SJSA1 (cell line): ENCODE measurements at regions not wholly inside any gene's neighbourhood (a gene's known extent, or its start where the extent isn't known, plus 50 kb on each side); places are given as distances from the start of the nearest gene placed in this dataset.
"Not testable (repeated sequence)": the region's sequence is repeated elsewhere in the genome, so short reads cannot be mapped to it uniquely, and the experiment has no call there.

Source experiments
- DNase-seq, 2 experiments: peaks; one replicate each; pipeline ENCODE4 v3.0.0-alpha.2; 2015 to 2020; ENCODE audit warnings: low spot score in 2 of 2, low read depth in 1 of 2
- H3K27ac ChIP-seq: fragments of 250-450 bp; sonication (Bioruptor Pico); 2 replicates; pipeline ENCODE4 v1.5.1; 2020; ENCODE audit warnings: mild to moderate bottlenecking, moderate library complexity
- H3K27me3 ChIP-seq: fragments of 250-450 bp; sonication (Bioruptor Pico); replicated peaks from 2 replicates; pipeline ENCODE4 v1.5.1; 2020; ENCODE audit warnings: mild to moderate bottlenecking, moderate library complexity
- H3K36me3 ChIP-seq: fragments of 250-450 bp; sonication (Bioruptor Pico); 2 replicates; pipeline ENCODE4 v1.5.1; 2020; ENCODE audit warnings: mild to moderate bottlenecking
- H3K4me1 ChIP-seq: fragments of 250-450 bp; sonication (Bioruptor Pico); replicated peaks from 2 replicates; pipeline ENCODE4 v1.6.1; 2021; ENCODE audit warnings: mild to moderate bottlenecking
- H3K4me3 ChIP-seq: fragments of 250-450 bp; sonication (Bioruptor Pico); 2 replicates; pipeline ENCODE4 v1.5.1; 2020; ENCODE audit warnings: mild to moderate bottlenecking
- H3K9me3 ChIP-seq: fragments of 250-450 bp; sonication (Bioruptor Pico); replicated peaks from 2 replicates; pipeline ENCODE4 v1.5.1; 2020; ENCODE audit warnings: mild to moderate bottlenecking

DNA sequence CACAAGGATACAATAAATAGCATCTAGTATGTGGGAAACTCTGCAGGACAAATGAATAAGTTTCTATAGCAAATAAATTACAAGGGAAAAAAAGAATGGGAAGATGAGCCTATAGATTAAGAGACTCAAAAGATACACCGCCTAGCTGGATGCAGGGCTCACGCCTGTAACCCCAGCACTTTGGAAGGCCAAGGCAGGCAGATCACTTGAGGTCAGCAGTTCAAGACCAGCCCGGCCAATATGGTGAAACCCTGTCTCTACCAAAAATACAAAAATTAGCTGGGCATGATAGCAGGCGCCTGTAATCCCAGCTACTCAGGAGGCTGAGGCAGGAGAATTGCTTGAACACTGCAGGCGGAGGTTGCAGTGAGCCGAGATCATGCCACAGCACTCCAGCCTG is 95.1 kb upstream of the BARHL2 start:
- H3K9me3 ChIP-seq, DNase-seq, H3K27ac ChIP-seq, H3K4me3 ChIP-seq, H3K27me3 ChIP-seq, H3K36me3 ChIP-seq, H3K4me1 ChIP-seq: not testable (repeated sequence)

DNA sequence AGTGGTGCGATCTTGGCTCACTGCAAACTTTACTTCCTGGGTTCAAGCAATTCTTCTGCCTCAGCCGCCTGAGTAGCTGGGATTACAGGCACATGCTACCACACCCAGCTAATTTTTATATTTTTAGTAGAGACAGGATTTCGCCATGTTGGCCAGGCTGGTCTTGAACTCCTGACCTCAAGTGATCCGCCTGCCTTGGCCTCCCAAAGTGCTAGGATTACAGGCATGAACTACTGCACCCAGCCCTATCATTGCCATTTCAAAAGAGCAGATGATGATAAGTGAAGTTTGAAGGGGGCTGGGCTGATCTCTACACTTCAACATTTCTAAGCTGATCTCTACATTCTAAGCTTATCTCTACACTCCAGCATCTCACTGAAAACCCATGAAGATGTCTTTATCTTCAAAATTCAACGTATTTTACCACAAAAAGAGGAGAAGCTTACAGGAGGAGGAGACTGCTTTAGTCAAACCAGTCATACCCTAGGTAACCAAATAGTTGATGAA is 94.4 kb upstream of the BARHL2 start:
- H3K4me1 ChIP-seq, H3K27ac ChIP-seq, H3K9me3 ChIP-seq, DNase-seq, H3K36me3 ChIP-seq, H3K27me3 ChIP-seq, H3K4me3 ChIP-seq: not testable (repeated sequence)

GRCh38 chr1:90810681-90811080 is 93.6 kb upstream of the BARHL2 start:
- no peaks in the 10 kb centered on the region for H3K9me3 ChIP-seq
- H3K4me1 ChIP-seq = no peaks in the 10 kb centered on the region
- no peaks in the 10 kb centered on the region for H3K36me3 ChIP-seq
- H3K4me3 ChIP-seq = no peak overlapping the region
- no peak overlapping the region for H3K27ac ChIP-seq
- peaks cover 5% of the 10 kb centered on the region; the same call in 1 of the 2 replicates for H3K27me3 ChIP-seq
- no peak for DNase-seq

DNA sequence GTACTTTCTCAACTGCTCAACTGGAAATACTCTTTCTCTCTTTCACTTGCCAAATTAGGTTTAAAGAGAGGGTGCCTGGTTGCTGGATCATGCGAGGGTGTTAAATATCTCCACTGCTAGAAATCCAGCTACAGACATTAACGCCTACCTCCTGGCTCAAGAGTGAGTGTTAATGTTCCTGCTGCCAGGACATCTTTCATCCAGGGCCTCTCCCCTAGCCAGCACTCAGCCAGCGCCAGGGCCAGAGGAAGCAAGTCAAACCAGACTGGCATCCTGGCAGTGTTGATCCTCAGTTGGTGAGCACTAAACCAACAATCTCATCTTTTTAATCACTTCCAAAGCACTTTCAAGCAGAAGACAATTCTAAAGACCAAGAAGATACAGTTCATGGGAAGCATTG is 92.9 kb upstream of the BARHL2 start:
- Histone ChIP-seq H3K27ac (no peak overlapping the region), H3K9me3 (no peaks in the 10 kb centered on the region), H3K27me3 (peaks cover 5% of the 10 kb centered on the region; the same call in 1 of the 2 replicates), H3K4me3 (no peak overlapping the region), H3K4me1 (no peaks in the 10 kb centered on the region), H3K36me3 (no peaks in the 10 kb centered on the region)
- no peak for DNase-seq

DNA sequence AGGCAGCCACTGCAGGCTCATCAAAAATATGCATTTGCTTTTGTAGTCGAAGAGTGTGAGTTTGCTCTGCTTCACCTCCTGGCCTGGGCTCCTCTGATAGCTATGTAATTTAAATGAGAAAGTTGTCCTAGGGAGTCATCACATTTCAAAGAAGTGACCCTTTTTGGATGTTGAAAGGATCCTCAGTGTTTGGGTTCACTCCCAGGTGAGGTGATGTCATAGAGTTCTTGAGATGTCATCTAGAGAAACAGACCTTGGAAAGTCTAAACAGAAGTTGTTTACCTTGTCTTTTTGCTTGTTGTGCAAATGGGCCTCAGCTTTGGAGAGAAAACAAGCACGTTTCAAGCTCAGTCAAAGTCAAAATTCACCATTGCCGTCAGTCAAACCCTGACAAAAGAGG is 92.0 kb upstream of the BARHL2 start:
- no peak for DNase-seq
- no peak overlapping the region for H3K4me3 ChIP-seq

GRCh38 chr1:90807329-90807728 is 90.2 kb upstream of the BARHL2 start:
- no peak overlapping the region for H3K4me3 ChIP-seq
- H3K27ac ChIP-seq = no peak overlapping the region
- no peaks in the 10 kb centered on the region for H3K27me3 ChIP-seq
- H3K4me1 ChIP-seq = no peaks in the 10 kb centered on the region
- H3K9me3 ChIP-seq = no peaks in the 10 kb centered on the region
- H3K36me3 ChIP-seq = no peaks in the 10 kb centered on the region
- no peak for DNase-seq

More for the DNA sequence above, 92.0 kb upstream of the BARHL2 start:
- no peaks in the 10 kb centered on the region for H3K9me3 ChIP-seq
- H3K27ac ChIP-seq = no peak overlapping the region
- no peaks in the 10 kb centered on the region for H3K4me1 ChIP-seq
- no peaks in the 10 kb centered on the region for H3K36me3 ChIP-seq
- H3K27me3 ChIP-seq = no peaks in the 10 kb centered on the region

GRCh38 chr1:90802622-90803021 is 85.5 kb upstream of the BARHL2 start:
- no peaks in the 10 kb centered on the region for H3K36me3 ChIP-seq
- DNase-seq = no peak
- no peak overlapping the region for H3K27ac ChIP-seq
- no peaks in the 10 kb centered on the region for H3K4me1 ChIP-seq
- H3K27me3 ChIP-seq = no peaks in the 10 kb centered on the region
- no peaks in the 10 kb centered on the region for H3K9me3 ChIP-seq
- H3K4me3 ChIP-seq = no peak overlapping the region

DNA sequence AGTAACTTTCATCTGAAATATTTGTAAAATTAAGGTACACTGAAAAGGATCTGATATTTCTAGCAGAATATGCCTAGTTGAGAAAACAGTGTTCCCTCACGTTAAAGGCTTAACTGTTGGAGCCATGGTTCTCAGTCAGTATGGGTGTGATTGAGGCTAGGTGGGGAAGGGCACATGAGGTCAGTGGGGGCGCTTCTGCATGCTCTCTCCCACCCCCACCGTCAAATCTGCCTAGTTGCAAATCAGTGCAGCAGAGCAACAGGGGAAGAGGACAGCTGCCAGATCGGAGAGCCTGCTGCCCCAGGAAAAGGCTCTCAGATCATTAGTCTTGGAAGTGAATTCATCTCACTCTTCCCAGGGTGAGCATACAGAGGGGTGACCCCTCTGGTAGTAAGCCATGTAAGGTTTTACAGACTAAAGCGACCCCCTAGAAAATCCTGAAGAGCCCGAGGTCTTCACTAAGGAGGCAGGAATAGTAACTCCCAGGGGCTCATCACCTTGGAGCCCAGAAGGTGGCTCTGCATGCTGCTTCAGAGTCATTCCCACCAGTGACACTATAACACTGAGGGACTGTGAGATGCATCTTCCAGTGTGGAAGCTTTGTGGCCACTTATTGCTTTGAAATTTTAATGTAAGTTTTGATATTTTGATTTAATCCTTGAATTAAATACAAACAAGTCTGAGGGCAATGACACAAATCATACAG is 83.1 kb upstream of the BARHL2 start:
- no peaks in the 10 kb centered on the region for H3K9me3 ChIP-seq
- H3K36me3 ChIP-seq = no peaks in the 10 kb centered on the region
- H3K27me3 ChIP-seq = no peaks in the 10 kb centered on the region
- H3K4me3 ChIP-seq = no peak overlapping the region
- no peak for DNase-seq
- no peak overlapping the region for H3K27ac ChIP-seq
- H3K4me1 ChIP-seq = no peaks in the 10 kb centered on the region

DNA sequence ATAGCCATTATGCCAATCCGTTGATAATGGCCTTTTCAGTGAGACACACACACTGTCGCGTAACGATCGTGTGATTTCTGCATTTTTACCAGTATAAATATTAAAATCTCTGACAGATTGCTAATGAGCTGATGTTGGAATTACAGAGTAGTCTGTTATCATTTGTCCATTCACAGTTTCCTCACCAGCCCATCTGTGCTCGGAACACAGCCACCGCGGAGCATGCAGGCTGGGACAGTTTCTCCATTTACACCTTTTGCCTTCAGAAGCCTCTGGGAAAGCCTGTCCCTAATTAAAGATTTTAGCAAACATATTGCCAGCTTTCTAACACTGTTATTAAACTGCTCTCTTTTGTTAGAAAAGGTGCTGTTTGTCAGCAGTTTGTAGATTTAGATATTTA is 82.2 kb upstream of the BARHL2 start:
- Histone ChIP-seq H3K4me3 (no peak overlapping the region), H3K27ac (no peak overlapping the region), H3K4me1 (no peaks in the 10 kb centered on the region), H3K27me3 (no peaks in the 10 kb centered on the region), H3K36me3 (no peaks in the 10 kb centered on the region), H3K9me3 (no peaks in the 10 kb centered on the region)
- DNase-seq = no peak

GRCh38 chr1:90798883-90799282 is 81.8 kb upstream of the BARHL2 start:
- no peaks in the 10 kb centered on the region for H3K36me3 ChIP-seq
- H3K27ac ChIP-seq = no peak overlapping the region
- H3K9me3 ChIP-seq = no peaks in the 10 kb centered on the region
- H3K27me3 ChIP-seq = no peaks in the 10 kb centered on the region; the same call in 1 of the 2 replicates
- H3K4me1 ChIP-seq = no peaks in the 10 kb centered on the region
- no peak for DNase-seq
- H3K4me3 ChIP-seq = no peak overlapping the region

GRCh38 chr1:90798344-90798743 is 81.2 kb upstream of the BARHL2 start:
- H3K4me3 ChIP-seq = no peak overlapping the region
- no peaks in the 10 kb centered on the region for H3K9me3 ChIP-seq
- no peaks in the 10 kb centered on the region for H3K36me3 ChIP-seq
- H3K27me3 ChIP-seq = peaks cover 3% of the 10 kb centered on the region; the same call in 1 of the 2 replicates
- no peak for DNase-seq
- no peaks in the 10 kb centered on the region for H3K4me1 ChIP-seq
- no peak overlapping the region for H3K27ac ChIP-seq

DNA sequence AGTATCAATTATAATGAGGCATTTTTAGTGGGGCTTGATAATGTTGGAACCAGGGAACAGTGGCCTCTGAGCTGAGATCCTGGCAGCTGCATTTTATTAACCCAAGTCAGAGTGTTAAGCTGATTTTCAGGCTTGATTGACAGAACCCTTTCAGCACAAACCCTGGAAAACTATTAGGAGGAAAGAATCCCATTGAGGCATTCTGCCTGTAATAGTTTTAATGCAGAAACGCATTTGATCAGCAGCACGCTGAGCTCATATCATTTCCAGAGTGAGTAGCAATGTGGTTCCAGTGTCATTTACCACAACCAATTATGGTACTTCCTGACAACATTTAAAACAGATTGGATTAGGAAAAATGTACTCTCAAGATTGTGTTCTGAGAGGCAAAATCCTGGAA is 78.3 kb upstream of the BARHL2 start:
- Histone ChIP-seq H3K27ac (no peak overlapping the region), H3K4me1 (no peaks in the 10 kb centered on the region), H3K36me3 (no peaks in the 10 kb centered on the region), H3K4me3 (no peak overlapping the region), H3K27me3 (peaks cover 13% of the 10 kb centered on the region; the same call in 1 of the 2 replicates), H3K9me3 (no peaks in the 10 kb centered on the region)
- DNase-seq = no peak

GRCh38 chr1:90786709-90787108 is 69.6 kb upstream of the BARHL2 start:
- Histone ChIP-seq H3K27me3 (0 out of 2 replicates have a peak, but pooled peaks cover 3% of the 10 kb centered on the region), H3K9me3 (no peaks in the 10 kb centered on the region), H3K4me1 (no peaks in the 10 kb centered on the region), H3K4me3 (no peak overlapping the region), H3K36me3 (no peaks in the 10 kb centered on the region), H3K27ac (no peak overlapping the region)
- DNase-seq = no peak

- no peak overlapping the region for H3K27ac ChIP-seq
- 0 out of 2 replicates have a peak, but pooled peaks cover 3% of the 10 kb centered on the region for H3K27me3 ChIP-seq
- no peak for DNase-seq
- no peaks in the 10 kb centered on the region for H3K36me3 ChIP-seq
- H3K4me1 ChIP-seq = no peaks in the 10 kb centered on the region
- H3K9me3 ChIP-seq = no peaks in the 10 kb centered on the region
- no peak overlapping the region for H3K4me3 ChIP-seq
Observed at GRCh38 chr1:90784186-90784847, 67.2 kb upstream of the BARHL2 start.
